ENCODE measurements at regions not wholly inside any gene's neighbourhood (a gene's known extent, or its start where the extent isn't known, plus 50 kb on each side); places are given as distances from the start of the nearest gene placed in this dataset.

GRCh38 chr16:66154801-66155200 is 211.7 kb upstream of the CDH5 start:
- TF ChIP-seq FOSL2 (CRISPR knock-in tag; IDR thresholded peaks at IDR 0.05) (no peak), ZNF598 (CRISPR knock-in tag; IDR thresholded peaks at IDR 0.05; ENCODE audit: borderline replicate concordance) (no peak), ZBTB1 (CRISPR knock-in tag; IDR thresholded peaks at IDR 0.05; ENCODE audit: borderline replicate concordance) (no peak), MED1 (CRISPR knock-in tag; IDR thresholded peaks at IDR 0.05) (no peak), ZNF615 (CRISPR knock-in tag; IDR thresholded peaks at IDR 0.05; ENCODE audit: borderline replicate concordance) (no peak), CBX5 (CRISPR knock-in tag; IDR thresholded peaks at IDR 0.05; ENCODE audit: borderline replicate concordance) (no peak), ZNF253 (CRISPR knock-in tag; IDR thresholded peaks at IDR 0.05; ENCODE audit: borderline replicate concordance) (no peak), PLRG1 (conservative IDR thresholded peaks at IDR 0.05) (no peak), NR2F6 (IDR thresholded peaks at IDR 0.05) (no peak), NR2F6 (CRISPR knock-in tag; IDR thresholded peaks at IDR 0.05) (no peak), BRCA1 (CRISPR knock-in tag; IDR thresholded peaks at IDR 0.05) (no peak)
- POLR2A ChIA-PET, result no interaction called here

DNA sequence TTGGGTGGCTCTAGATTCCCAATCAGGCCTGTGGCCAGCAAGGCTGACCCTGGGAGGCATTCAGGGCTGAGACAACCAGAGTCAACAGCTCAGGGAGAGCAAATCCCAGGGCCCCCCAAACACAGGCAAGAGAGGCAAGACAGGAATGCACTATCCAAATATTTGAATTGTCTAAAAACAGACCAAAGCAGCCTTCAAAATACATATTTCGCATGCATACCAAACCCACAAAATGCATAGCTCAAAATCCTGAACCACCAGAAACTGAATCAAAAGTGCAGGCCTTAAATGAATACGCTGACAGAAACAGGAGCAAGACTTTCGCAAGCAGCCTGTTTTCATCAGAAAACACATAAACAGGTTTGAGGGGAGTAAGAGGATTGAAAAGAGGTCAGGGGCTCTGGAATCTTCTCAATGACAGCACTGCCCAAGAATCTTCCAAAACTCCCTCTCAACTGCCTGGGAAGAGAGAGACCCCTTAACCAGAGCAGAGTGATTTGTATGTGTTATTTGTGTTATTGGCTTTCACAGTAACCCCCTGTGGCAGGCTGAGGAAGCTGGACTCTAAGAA is 213.6 kb upstream of the CDH5 start:
- Histone ChIP-seq H3K4me2 (ENCODE audit: low read depth, low read length) (peak overlapping the region; percentile 11; the same call in 1 of the 2 replicates), H3K4me3 (replicated peaks in 1 of 3; ENCODE audit: insufficient read depth in 1 of 3, low read depth in 2 of 3, low read length in 3 of 3) (no peak overlapping the region), H3K9ac (ENCODE audit: insufficient read depth, low read depth, low read length) (no peak overlapping the region), H3K36me3 (replicated peaks in 1 of 2; ENCODE audit: control insufficient read depth in 1 of 2, insufficient read depth in 2 of 2, low read length in 2 of 2) (no peaks in the 10 kb centered on the region), H3K27me3 (ENCODE audit: control insufficient read depth in 1 of 2, insufficient read depth in 2 of 2, low read length in 2 of 2) (peaks cover 0 to 10% of the 10 kb centered on the region in 2 experiments; a peak in 1 of 5 replicates), H3K9me3 (ENCODE audit: low read length) (no peaks in the 10 kb centered on the region), H2AFZ (ENCODE audit: low read length) (no peak overlapping the region), H4K20me1 (ENCODE audit: insufficient read depth, low read length) (no peaks in the 10 kb centered on the region), H3K27ac (ENCODE audit: extremely low read length, insufficient read depth, low read length) (no peak overlapping the region), H3K79me2 (ENCODE audit: insufficient read depth, low read length) (no peaks in the 10 kb centered on the region), H3K4me1 (ENCODE audit: insufficient read depth, low read length) (peaks cover 15% of the 10 kb centered on the region)
- no TSS peak for BruUV-seq (replicated peaks)
- FAIRE-seq, result no peak
- 16% methylated on average over 3 of the region's 3 CpGs for WGBS (ENCODE audit: low lambda C conversion rate)
- peak; percentile 78 for ATAC-seq
- ChIA-PET CTCF (ENCODE audit: low intra/inter-chr PET ratio, low total read pairs) (no interaction called here), POLR2A (no interaction called here)
- in situ Hi-C loops (cut with HindIII; ENCODE audit: extremely low pct_ligation_motif_present, low pct_unique_long_range_greater_than_20kb), result no loop called here
- intact Hi-C loops (cut with micrococcal nuclease; ENCODE audit: unreplicated experiment), result no loop called here
- peak; percentile 64 for DNase-seq (ENCODE audit: low spot score)
- no peak for TF ChIP-seq SOX6 (IDR thresholded peaks at IDR 0.05)
- peak; percentile 35; the same call in 1 of the 2 replicates for TF ChIP-seq SOX6 (CRISPR knock-in tag; IDR thresholded peaks at IDR 0.05)
- TF ChIP-seq BCL6 (CRISPR knock-in tag; IDR thresholded peaks at IDR 0.05), result peak; percentile 16; the same call in 1 of the 2 replicates
- TF ChIP-seq, protein P1, sequence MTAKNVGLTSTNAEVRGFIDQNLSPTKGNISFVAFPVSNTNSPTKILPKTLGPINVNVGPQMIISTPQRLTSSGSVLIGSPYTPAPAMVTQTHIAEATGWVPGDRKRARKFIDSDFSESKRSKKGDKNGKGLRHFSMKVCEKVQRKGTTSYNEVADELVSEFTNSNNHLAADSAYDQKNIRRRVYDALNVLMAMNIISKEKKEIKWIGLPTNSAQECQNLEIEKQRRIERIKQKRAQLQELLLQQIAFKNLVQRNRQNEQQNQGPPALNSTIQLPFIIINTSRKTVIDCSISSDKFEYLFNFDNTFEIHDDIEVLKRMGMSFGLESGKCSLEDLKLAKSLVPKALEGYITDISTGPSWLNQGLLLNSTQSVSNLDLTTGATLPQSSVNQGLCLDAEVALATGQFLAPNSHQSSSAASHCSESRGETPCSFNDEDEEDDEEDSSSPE (CRISPR knock-in tag; IDR thresholded peaks at IDR 0.05), result no peak
- TF ChIP-seq SNAPC5 (CRISPR knock-in tag; IDR thresholded peaks at IDR 0.05; ENCODE audit: borderline replicate concordance), result no peak
- no peak for TF ChIP-seq TOPORS (CRISPR knock-in tag; IDR thresholded peaks at IDR 0.05)
- TF ChIP-seq FOXA1 (IDR thresholded peaks at IDR 0.05), result no peak
- TF ChIP-seq FOXA1 (CRISPR knock-in tag; IDR thresholded peaks at IDR 0.05), result peak; percentile 19; the same call in 1 of the 2 replicates

More at GRCh38 chr16:66154801-66155200, 211.7 kb upstream of the CDH5 start:
- H2AFZ ChIP-seq (ENCODE audit: low read length), result no peak overlapping the region
- H3K9ac ChIP-seq (ENCODE audit: insufficient read depth, low read depth, low read length), result no peak overlapping the region
- no TSS peak for BruUV-seq (replicated peaks)
- FAIRE-seq (no peak), DNase-seq (ENCODE audit: low spot score) (no peak), ATAC-seq (no peak)
- 75% methylated on average over 8 of the region's 8 CpGs for WGBS (ENCODE audit: low lambda C conversion rate)
- H3K36me3 ChIP-seq (replicated peaks in 1 of 2; ENCODE audit: control insufficient read depth in 1 of 2, insufficient read depth in 2 of 2, low read length in 2 of 2), result no peaks in the 10 kb centered on the region
- no peak overlapping the region for H3K27ac ChIP-seq (ENCODE audit: extremely low read length, insufficient read depth, low read length)
- H4K20me1 ChIP-seq (ENCODE audit: insufficient read depth, low read length), result no peaks in the 10 kb centered on the region
- intact Hi-C loops (cut with micrococcal nuclease; ENCODE audit: unreplicated experiment) (no loop called here), in situ Hi-C loops (cut with HindIII; ENCODE audit: extremely low pct_ligation_motif_present, low pct_unique_long_range_greater_than_20kb) (no loop called here)
- no peak overlapping the region for H3K4me3 ChIP-seq (replicated peaks in 1 of 3; ENCODE audit: insufficient read depth in 1 of 3, low read depth in 2 of 3, low read length in 3 of 3)
- CTCF ChIA-PET (ENCODE audit: low intra/inter-chr PET ratio, low total read pairs), result no interaction called here
- no peak overlapping the region for H3K4me2 ChIP-seq (ENCODE audit: low read depth, low read length)
- peaks cover 0 to 10% of the 10 kb centered on the region in 2 experiments; a peak in 1 of 5 replicates for H3K27me3 ChIP-seq (ENCODE audit: control insufficient read depth in 1 of 2, insufficient read depth in 2 of 2, low read length in 2 of 2)
- peaks cover 15% of the 10 kb centered on the region for H3K4me1 ChIP-seq (ENCODE audit: insufficient read depth, low read length)
- no peaks in the 10 kb centered on the region for H3K9me3 ChIP-seq (ENCODE audit: low read length)
- H3K79me2 ChIP-seq (ENCODE audit: insufficient read depth, low read length), result no peaks in the 10 kb centered on the region
